ENCODE measurements at regions not wholly inside any gene's neighbourhood (a gene's known extent, or its start where the extent isn't known, plus 50 kb on each side); places are given as distances from the start of the nearest gene placed in this dataset.

DNA sequence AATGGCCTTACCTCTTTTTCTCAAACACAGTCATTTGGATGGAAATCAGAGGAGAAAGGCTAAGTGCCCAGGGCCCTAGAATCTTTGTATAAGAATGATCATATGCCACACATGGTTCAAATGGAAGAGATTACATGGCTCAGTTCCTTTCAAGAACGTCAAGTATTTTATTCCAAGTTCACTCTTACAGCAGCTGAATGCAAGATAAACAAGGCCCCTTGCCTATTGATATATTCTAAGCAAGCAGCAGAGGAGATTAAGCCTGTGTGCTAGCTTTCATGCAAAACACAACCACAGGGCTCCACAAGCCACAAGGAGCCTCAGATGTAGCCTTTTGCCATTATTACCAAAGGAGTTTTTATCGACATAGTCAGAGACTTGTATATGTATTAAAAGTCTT lies 55.3 kb upstream of the SLCO6A1 start:
- no peaks in the 10 kb centered on the region for H3K36me3 ChIP-seq
- no peaks in the 10 kb centered on the region for H3K27me3 ChIP-seq (ENCODE audit: insufficient read depth, low read depth, severe bottlenecking)
- no peak for TF ChIP-seq CTCF (IDR thresholded peaks at IDR 0.05; ENCODE audit: low read depth, low read length)
- no peaks in the 10 kb centered on the region for H3K9me3 ChIP-seq (ENCODE audit: severe bottlenecking)
- no peak overlapping the region for H3K27ac ChIP-seq
- H3K4me3 ChIP-seq (ENCODE audit: low read depth, low read length): no peak overlapping the region
- no peak for DNase-seq

- no peak overlapping the region for H3K27ac ChIP-seq
- H3K36me3 ChIP-seq: no peaks in the 10 kb centered on the region
- no peak overlapping the region for H3K4me3 ChIP-seq (ENCODE audit: low read depth, low read length)
- no peaks in the 10 kb centered on the region for H3K9me3 ChIP-seq (ENCODE audit: severe bottlenecking)
- no peak; the same call in 1 of the 2 replicates for TF ChIP-seq CTCF (IDR thresholded peaks at IDR 0.05; ENCODE audit: low read depth, low read length)
- no peaks in the 10 kb centered on the region for H3K27me3 ChIP-seq (ENCODE audit: insufficient read depth, low read depth, severe bottlenecking)
- peak; percentile 21 for DNase-seq
These were observed 55.9 kb upstream of the SLCO6A1 start for GRCh38 chr5:102554728-102555127.

GRCh38 chr5:102561894-102562760 lies 63.3 kb upstream of the SLCO6A1 start:
- Histone ChIP-seq H3K27me3 (ENCODE audit: insufficient read depth, low read depth, severe bottlenecking) (no peaks in the 10 kb centered on the region), H3K36me3 (no peaks in the 10 kb centered on the region), H3K27ac (no peak overlapping the region), H3K4me3 (ENCODE audit: low read depth, low read length) (no peak overlapping the region), H3K9me3 (ENCODE audit: severe bottlenecking) (no peaks in the 10 kb centered on the region)
- TF ChIP-seq CTCF (IDR thresholded peaks at IDR 0.05; ENCODE audit: low read depth, low read length): peak; percentile 79
- DNase-seq: peak; percentile 65

DNA sequence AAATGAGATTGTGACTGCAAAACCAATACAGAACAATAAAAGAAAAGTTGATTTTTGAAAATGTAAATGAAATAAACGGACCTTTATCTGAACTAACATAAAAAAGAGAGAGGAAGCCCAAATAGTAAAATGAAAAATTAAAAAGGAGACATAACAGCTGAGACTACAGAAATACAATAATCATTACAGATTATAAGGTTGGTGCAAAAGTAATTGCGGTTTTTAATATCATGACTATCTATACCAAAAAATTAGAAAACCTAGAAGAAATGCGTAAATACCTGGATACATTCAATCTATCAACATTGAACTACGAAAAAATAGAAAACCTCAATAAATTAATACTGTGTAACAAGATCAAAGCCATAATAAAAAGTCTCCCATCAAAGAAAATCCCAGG lies 71.9 kb upstream of the SLCO6A1 start:
- Histone ChIP-seq H3K4me3 (ENCODE audit: low read depth, low read length) (no peak overlapping the region), H3K27me3 (ENCODE audit: insufficient read depth, low read depth, severe bottlenecking) (no peaks in the 10 kb centered on the region), H3K9me3 (ENCODE audit: severe bottlenecking) (no peaks in the 10 kb centered on the region), H3K36me3 (no peaks in the 10 kb centered on the region), H3K27ac (no peak overlapping the region)
- no peak for TF ChIP-seq CTCF (IDR thresholded peaks at IDR 0.05; ENCODE audit: low read depth, low read length)
- DNase-seq: no peak

DNA sequence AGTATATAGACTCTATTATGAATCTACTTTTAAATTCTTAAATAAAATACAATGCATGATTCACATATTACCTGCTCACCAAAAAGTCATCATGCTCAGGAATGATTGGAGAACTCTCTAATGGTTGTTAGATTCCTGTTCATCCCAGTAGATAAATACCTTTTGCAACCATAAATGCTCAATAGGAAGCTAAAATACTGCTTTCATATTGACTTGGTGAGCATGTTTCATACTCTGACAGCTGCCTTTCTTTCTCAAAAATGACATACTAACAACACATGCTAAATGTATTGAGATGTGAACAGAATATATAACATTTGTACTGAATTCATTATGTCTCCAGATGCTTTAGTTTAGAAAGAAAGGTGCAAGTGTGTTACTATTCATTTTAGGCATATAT lies 79.6 kb upstream of the SLCO6A1 start:
- H3K9me3 ChIP-seq (ENCODE audit: severe bottlenecking): no peaks in the 10 kb centered on the region
- TF ChIP-seq CTCF (IDR thresholded peaks at IDR 0.05; ENCODE audit: low read depth, low read length): no peak
- no peaks in the 10 kb centered on the region for H3K27me3 ChIP-seq (ENCODE audit: insufficient read depth, low read depth, severe bottlenecking)
- H3K4me3 ChIP-seq (ENCODE audit: low read depth, low read length): no peak overlapping the region
- DNase-seq: no peak
- no peak overlapping the region for H3K27ac ChIP-seq
- no peaks in the 10 kb centered on the region for H3K36me3 ChIP-seq

- H3K27me3 ChIP-seq (ENCODE audit: insufficient read depth, low read depth, severe bottlenecking): no peaks in the 10 kb centered on the region
- H3K27ac ChIP-seq: no peak overlapping the region
- no peaks in the 10 kb centered on the region for H3K9me3 ChIP-seq (ENCODE audit: severe bottlenecking)
- H3K4me3 ChIP-seq (ENCODE audit: low read depth, low read length): no peak overlapping the region
- TF ChIP-seq CTCF (IDR thresholded peaks at IDR 0.05; ENCODE audit: low read depth, low read length): no peak
- no peaks in the 10 kb centered on the region for H3K36me3 ChIP-seq
- no peak for DNase-seq
These were observed 80.6 kb upstream of the SLCO6A1 start for GRCh38 chr5:102579379-102579778.

Measured in WERI-Rb-1 (cell line).